Sciatic nerve (tissue), 2 donors: ENCODE measurements at regions not wholly inside any gene's neighbourhood (a gene's known extent, or its start where the extent isn't known, plus 50 kb on each side); places are given as distances from the start of the nearest gene placed in this dataset.

ENCODE experiments used
- ATAC-seq: fragments of 200-7000 bp; cut with Tn5 transposase; one replicate; pipeline ENCODE4 v1.9.1; 2020; ENCODE audit warnings: mild to moderate bottlenecking, moderate library complexity
- DNase-seq: peaks from one replicate; pipeline ENCODE4 v3.0.0-alpha.2; 2020; ENCODE audit warnings: low spot score
- intact Hi-C: fragments of 100-400 bp; cut with DNase I; formaldehyde crosslinking; loops from one replicate; pipeline ENCODE4 v1.14.2; 2022
- donor health status: DM: no; HTN: no; CAD: no.
- donor health status: DM: no; HTN: no; CAD: no.

GRCh38 chr20:7692478-7692877 is 247.8 kb downstream of the HAO1 start:
- DNase-seq = no peak
- intact Hi-C loops = no loop called here
- ATAC-seq = no peak

GRCh38 chr20:7693761-7694160 is 246.5 kb downstream of the HAO1 start:
- intact Hi-C loops = no loop called here
- ATAC-seq = no peak
- no peak for DNase-seq

- ATAC-seq = peak; percentile 50
- no peak for DNase-seq
- intact Hi-C loops = no loop called here
Measured at GRCh38 chr20:7695051-7695495, 245.2 kb downstream of the HAO1 start.

GRCh38 chr20:7695635-7696034 is 244.6 kb downstream of the HAO1 start:
- DNase-seq = no peak
- ATAC-seq = peak; percentile 50
- intact Hi-C loops = no loop called here

- intact Hi-C loops = no loop called here
- ATAC-seq (no peak), DNase-seq (no peak)
Measured at GRCh38 chr20:7696311-7696710, 243.9 kb downstream of the HAO1 start.

- DNase-seq (no peak), ATAC-seq (no peak)
- intact Hi-C loops = no loop called here
Measured at GRCh38 chr20:7702141-7702540, 238.1 kb downstream of the HAO1 start.

GRCh38 chr20:7703551-7703961 is 236.7 kb downstream of the HAO1 start:
- DNase-seq (no peak), ATAC-seq (no peak)
- intact Hi-C loops = no loop called here

- intact Hi-C loops = no loop called here
- DNase-seq (no peak), ATAC-seq (no peak)
Measured at GRCh38 chr20:7703996-7704395, 236.3 kb downstream of the HAO1 start.

GRCh38 chr20:7708112-7708511 is 232.1 kb downstream of the HAO1 start:
- intact Hi-C loops = no loop called here
- ATAC-seq (no peak), DNase-seq (no peak)

GRCh38 chr20:7708782-7709181 is 231.5 kb downstream of the HAO1 start:
- intact Hi-C loops = no loop called here
- ATAC-seq (no peak), DNase-seq (no peak)

- DNase-seq (no peak), ATAC-seq (no peak)
- intact Hi-C loops = no loop called here
Measured at GRCh38 chr20:7710440-7710839, 229.8 kb downstream of the HAO1 start.

GRCh38 chr20:7712661-7713060 is 227.6 kb downstream of the HAO1 start:
- DNase-seq (no peak), ATAC-seq (no peak)
- intact Hi-C loops = no loop called here

GRCh38 chr20:7714549-7714948 is 225.7 kb downstream of the HAO1 start:
- intact Hi-C loops = no loop called here
- ATAC-seq = no peak
- DNase-seq = no peak

- ATAC-seq = no peak
- DNase-seq = no peak
- intact Hi-C loops = no loop called here
Measured at GRCh38 chr20:7716286-7716972, 223.8 kb downstream of the HAO1 start.

- no peak for DNase-seq
- intact Hi-C loops = no loop called here
- ATAC-seq = no peak
Measured at GRCh38 chr20:7722564-7722963, 217.7 kb downstream of the HAO1 start.

GRCh38 chr20:7723284-7723683 is 217.0 kb downstream of the HAO1 start:
- ATAC-seq = no peak
- intact Hi-C loops = no loop called here

GRCh38 chr20:7728338-7728737 is 211.9 kb downstream of the HAO1 start:
- no peak for DNase-seq
- no peak for ATAC-seq
- intact Hi-C loops = no loop called here

More at GRCh38 chr20:7723284-7723683, 217.0 kb downstream of the HAO1 start:
- DNase-seq = no peak

- DNase-seq (no peak), ATAC-seq (no peak)
- intact Hi-C loops = no loop called here
Measured at GRCh38 chr20:7734216-7734615, 206.0 kb downstream of the HAO1 start.

- no peak for DNase-seq
- intact Hi-C loops = no loop called here
- no peak for ATAC-seq
Measured at GRCh38 chr20:7736336-7736735, 203.9 kb downstream of the HAO1 start.

GRCh38 chr20:7741866-7742265 is 198.4 kb downstream of the HAO1 start:
- ATAC-seq (no peak), DNase-seq (no peak)
- intact Hi-C loops = no loop called here

- DNase-seq (no peak), ATAC-seq (no peak)
- intact Hi-C loops = no loop called here
Measured at GRCh38 chr20:7742479-7742878, 197.8 kb downstream of the HAO1 start.
